Astrocyte (in vitro differentiated cells and primary cell): ENCODE measurements at regions not wholly inside any gene's neighbourhood (a gene's known extent, or its start where the extent isn't known, plus 50 kb on each side); places are given as distances from the start of the nearest gene placed in this dataset.

ENCODE experiments used
- DNase-seq: peaks from one replicate; pipeline ENCODE4 v3.0.0-alpha.2; 2010; ENCODE audit warnings: low read depth
- FAIRE-seq: peaks from 2 replicates; lab custom pipeline; 2011; peaks lifted over from hg19 to GRCh38; lab: Jason Lieb, UNC
- H2AFZ ChIP-seq: 2 replicates; pipeline ENCODE4 v1.6.0; 2012; ENCODE audit warnings: low read depth, low read length, inconsistent platforms
- H3K27ac ChIP-seq: 2 replicates; pipeline ENCODE4 v1.5.1; 2011; ENCODE audit warnings: low read depth, low read length, inconsistent platforms
- H3K27me3 ChIP-seq: 2 replicates; pipeline ENCODE4 v1.6.0; 2011; ENCODE audit warnings: low read length, inconsistent platforms; ENCODE audit not compliant: insufficient read depth
- H3K36me3 ChIP-seq: 2 replicates; pipeline ENCODE4 v1.5.1; 2011; ENCODE audit warnings: low read length, inconsistent platforms; ENCODE audit not compliant: insufficient read depth
- H3K4me1 ChIP-seq: 2 replicates; pipeline ENCODE4 v1.5.1; 2011; ENCODE audit warnings: low read length, inconsistent platforms; ENCODE audit not compliant: insufficient read depth
- H3K4me2 ChIP-seq: 2 replicates; pipeline ENCODE4 v1.6.0; 2012; ENCODE audit warnings: low read length, inconsistent platforms
- H3K4me3 ChIP-seq: 2 replicates; pipeline ENCODE4 v1.5.1; 2011; ENCODE audit warnings: low read depth, mild to moderate bottlenecking, low read length, inconsistent platforms; ENCODE audit not compliant: insufficient read depth
- H3K79me2 ChIP-seq: 2 replicates; pipeline ENCODE4 v1.6.0; 2012; ENCODE audit warnings: mild to moderate bottlenecking, low read length, inconsistent platforms; ENCODE audit not compliant: insufficient read depth
- H3K9ac ChIP-seq: 2 replicates; pipeline ENCODE4 v1.6.0; 2012; ENCODE audit warnings: mild to moderate bottlenecking, low read length, inconsistent platforms
- H3K9me3 ChIP-seq: 2 replicates; pipeline ENCODE4 v1.5.1; 2012; ENCODE audit warnings: low read depth, mild to moderate bottlenecking, low read length, inconsistent platforms; ENCODE audit not compliant: insufficient read depth
- H4K20me1 ChIP-seq: 2 replicates; pipeline ENCODE4 v1.6.0; 2012; ENCODE audit warnings: low read length, inconsistent platforms; ENCODE audit not compliant: insufficient read depth
- H3K27ac Mint-ChIP-seq: one replicate; pipeline ENCODE4 v1.8.0; 2021; ENCODE audit warnings: mild to moderate bottlenecking, mixed read lengths; ENCODE audit not compliant: unreplicated experiment
- H3K27me3 Mint-ChIP-seq: one replicate; pipeline ENCODE4 v1.8.0; 2021; ENCODE audit warnings: low read depth, mixed read lengths; ENCODE audit not compliant: unreplicated experiment
- H3K36me3 Mint-ChIP-seq: one replicate; pipeline ENCODE4 v1.8.0; 2021; ENCODE audit warnings: low read depth, mixed read lengths; ENCODE audit not compliant: unreplicated experiment
- H3K4me1 Mint-ChIP-seq: one replicate; pipeline ENCODE4 v1.8.0; 2021; ENCODE audit warnings: low read depth, mixed read lengths; ENCODE audit not compliant: unreplicated experiment
- H3K4me3 Mint-ChIP-seq: one replicate; pipeline ENCODE4 v1.8.0; 2021; ENCODE audit warnings: mild to moderate bottlenecking, moderate library complexity, mixed read lengths; ENCODE audit not compliant: unreplicated experiment
- H3K9me3 Mint-ChIP-seq: one replicate; pipeline ENCODE4 v1.8.0; 2021; ENCODE audit warnings: mild to moderate bottlenecking, mixed read lengths; ENCODE audit not compliant: unreplicated experiment
- EZH2 ChIP-seq: IDR thresholded peaks from 2 replicates; pipeline ENCODE4 v1.6.1; 2012; ENCODE audit warnings: mild to moderate bottlenecking, low read length, inconsistent platforms; ENCODE audit not compliant: insufficient read depth
- TF ChIP-seq, protein P1 (sequence below): IDR thresholded peaks from 2 replicates; pipeline ENCODE4 v1.5.1; 2011; ENCODE audit warnings: low read depth, mild to moderate bottlenecking, inconsistent platforms, low read length, moderate library complexity; ENCODE audit not compliant: insufficient read depth

DNA sequence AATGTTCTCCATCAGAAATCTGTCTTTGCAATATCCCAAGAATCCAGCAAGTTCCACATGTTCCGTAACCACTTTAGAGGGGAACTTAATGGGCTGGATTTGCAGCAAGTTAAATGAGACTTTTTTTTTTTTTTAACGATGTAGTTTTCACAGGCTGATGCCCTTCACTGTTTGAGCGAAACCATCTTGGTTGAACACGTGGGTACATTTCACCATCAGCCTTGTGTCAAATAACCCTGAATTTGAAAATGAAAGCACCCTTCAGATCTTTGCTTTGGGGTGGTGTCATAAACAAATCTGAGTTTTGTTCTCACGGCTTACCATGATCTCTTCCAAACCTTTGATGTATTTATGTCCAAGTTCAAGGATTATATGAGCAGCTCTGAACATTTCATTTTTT is 73.7 kb upstream of the EXOC2 start:
- Mint-ChIP-seq H3K27me3 (peaks cover 27% of the 10 kb centered on the region), H3K27ac (no peak overlapping the region), H3K36me3 (peaks cover 5% of the 10 kb centered on the region), H3K9me3 (no peaks in the 10 kb centered on the region), H3K4me1 (no peaks in the 10 kb centered on the region), H3K4me3 (no peak overlapping the region)
- Histone ChIP-seq H3K36me3 (no peaks in the 10 kb centered on the region), H2AFZ (no peak overlapping the region), H3K4me2 (no peak overlapping the region), H3K4me1 (no peaks in the 10 kb centered on the region), H3K9ac (no peak overlapping the region), H3K27me3 (no peaks in the 10 kb centered on the region), H3K9me3 (no peaks in the 10 kb centered on the region), H3K27ac (no peak overlapping the region), H3K4me3 (no peak overlapping the region), H3K79me2 (no peaks in the 10 kb centered on the region), H4K20me1 (no peaks in the 10 kb centered on the region)
- no peak for DNase-seq
- no peak for TF ChIP-seq EZH2
- TF ChIP-seq, protein P1, sequence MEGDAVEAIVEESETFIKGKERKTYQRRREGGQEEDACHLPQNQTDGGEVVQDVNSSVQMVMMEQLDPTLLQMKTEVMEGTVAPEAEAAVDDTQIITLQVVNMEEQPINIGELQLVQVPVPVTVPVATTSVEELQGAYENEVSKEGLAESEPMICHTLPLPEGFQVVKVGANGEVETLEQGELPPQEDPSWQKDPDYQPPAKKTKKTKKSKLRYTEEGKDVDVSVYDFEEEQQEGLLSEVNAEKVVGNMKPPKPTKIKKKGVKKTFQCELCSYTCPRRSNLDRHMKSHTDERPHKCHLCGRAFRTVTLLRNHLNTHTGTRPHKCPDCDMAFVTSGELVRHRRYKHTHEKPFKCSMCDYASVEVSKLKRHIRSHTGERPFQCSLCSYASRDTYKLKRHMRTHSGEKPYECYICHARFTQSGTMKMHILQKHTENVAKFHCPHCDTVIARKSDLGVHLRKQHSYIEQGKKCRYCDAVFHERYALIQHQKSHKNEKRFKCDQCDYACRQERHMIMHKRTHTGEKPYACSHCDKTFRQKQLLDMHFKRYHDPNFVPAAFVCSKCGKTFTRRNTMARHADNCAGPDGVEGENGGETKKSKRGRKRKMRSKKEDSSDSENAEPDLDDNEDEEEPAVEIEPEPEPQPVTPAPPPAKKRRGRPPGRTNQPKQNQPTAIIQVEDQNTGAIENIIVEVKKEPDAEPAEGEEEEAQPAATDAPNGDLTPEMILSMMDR: no peak
- no peak for FAIRE-seq

DNA sequence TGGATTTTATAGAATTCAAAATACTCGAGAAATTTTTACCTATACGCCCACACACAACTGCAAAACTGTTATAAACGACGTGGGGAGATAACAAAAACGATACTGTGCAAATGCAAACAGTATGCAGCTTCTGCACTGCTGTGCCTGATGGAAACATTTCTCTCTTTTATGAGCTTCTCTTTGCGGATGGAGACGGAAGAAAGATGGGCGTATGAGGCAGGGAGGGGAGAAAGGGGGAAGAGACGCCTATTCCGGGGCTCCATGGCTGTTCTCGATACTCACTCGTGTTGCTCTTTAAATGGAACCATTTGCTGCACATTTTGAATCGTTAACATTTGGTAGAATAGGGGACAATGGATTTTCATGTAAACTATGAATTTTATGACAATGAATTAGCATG is 69.1 kb upstream of the EXOC2 start:
- H4K20me1 ChIP-seq: no peaks in the 10 kb centered on the region
- H3K9me3 ChIP-seq: no peaks in the 10 kb centered on the region
- H3K27ac ChIP-seq: no peak overlapping the region
- no peak overlapping the region for H2AFZ ChIP-seq
- no peak overlapping the region for H3K9ac ChIP-seq
- no peak overlapping the region for H3K4me3 ChIP-seq
- H3K36me3 ChIP-seq: no peaks in the 10 kb centered on the region
- H3K79me2 ChIP-seq: no peaks in the 10 kb centered on the region
- Mint-ChIP-seq H3K36me3 (peaks cover 5% of the 10 kb centered on the region), H3K4me3 (no peak overlapping the region), H3K27ac (no peak overlapping the region), H3K27me3 (peaks cover 24% of the 10 kb centered on the region), H3K9me3 (peaks cover 5% of the 10 kb centered on the region), H3K4me1 (no peaks in the 10 kb centered on the region)
- TF ChIP-seq EZH2: no peak
- TF ChIP-seq, protein P1: no peak
- FAIRE-seq (no peak), DNase-seq (no peak)
- H3K4me2 ChIP-seq: no peak overlapping the region
- H3K27me3 ChIP-seq: no peaks in the 10 kb centered on the region
- H3K4me1 ChIP-seq: no peaks in the 10 kb centered on the region

DNA sequence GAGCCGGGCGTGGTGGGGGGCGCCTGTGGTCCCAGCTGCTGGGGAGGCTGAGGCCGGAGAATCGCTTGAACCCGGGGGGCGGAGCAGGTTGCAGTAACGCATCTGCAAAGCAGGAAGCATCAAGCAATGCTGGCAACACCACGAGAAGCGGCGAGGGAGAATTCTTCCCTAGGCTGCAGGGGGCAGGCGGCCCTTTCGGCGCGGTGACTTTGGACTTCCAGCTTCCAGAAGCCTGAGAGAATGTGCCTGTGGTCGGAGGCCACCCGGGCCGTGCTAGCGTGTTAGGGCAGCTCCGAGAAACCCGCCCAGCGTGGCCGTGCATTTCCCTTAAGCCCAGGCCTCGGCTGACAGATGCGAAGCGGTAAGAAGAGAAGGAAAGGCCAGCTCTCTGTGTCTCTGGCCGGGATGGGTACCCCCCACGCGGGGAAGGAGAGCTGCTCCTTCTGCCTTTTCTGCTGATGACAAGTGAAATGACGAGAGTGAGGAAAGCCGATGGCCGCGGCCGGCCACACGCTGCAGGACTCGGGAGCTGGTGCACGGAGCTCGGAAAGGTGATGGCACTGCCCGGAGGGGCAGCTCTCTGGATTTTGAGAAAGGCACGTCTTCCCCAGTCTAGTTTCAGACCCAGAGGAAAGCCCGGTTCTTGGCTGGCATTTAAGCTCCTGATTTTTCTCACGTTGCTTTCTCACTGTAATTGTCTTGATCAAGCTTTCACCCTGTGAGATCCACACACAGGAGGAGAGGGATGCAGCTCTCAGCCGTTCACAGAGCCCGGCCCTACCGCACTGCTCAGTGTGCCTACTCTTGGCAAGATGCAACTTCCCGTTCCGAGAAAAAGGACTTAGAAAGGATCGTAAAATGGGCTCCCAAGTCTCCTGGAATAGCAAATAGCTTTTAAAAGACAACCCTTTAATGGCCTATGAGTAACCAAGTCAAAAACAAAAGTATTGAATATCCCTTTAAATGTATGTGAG is 68.3 kb upstream of the EXOC2 start:
- H3K27me3 Mint-ChIP-seq: peaks cover 19% of the 10 kb centered on the region
- no peak for TF ChIP-seq EZH2
- TF ChIP-seq, protein P1: no peak
- H3K79me2 ChIP-seq: no peaks in the 10 kb centered on the region
- H3K27ac ChIP-seq: no peak overlapping the region
- DNase-seq (no peak), FAIRE-seq (no peak)
- no peaks in the 10 kb centered on the region for H3K36me3 ChIP-seq
- H2AFZ ChIP-seq: no peak overlapping the region
- H3K9me3 Mint-ChIP-seq: peaks cover 9% of the 10 kb centered on the region
- H3K9me3 ChIP-seq: no peaks in the 10 kb centered on the region
- H3K4me1 ChIP-seq: no peaks in the 10 kb centered on the region
- no peaks in the 10 kb centered on the region for H3K27me3 ChIP-seq
- H3K36me3 Mint-ChIP-seq: peaks cover 5% of the 10 kb centered on the region
- H3K4me2 ChIP-seq: no peak overlapping the region
- H3K4me3 ChIP-seq: no peak overlapping the region
- H3K27ac Mint-ChIP-seq: no peak overlapping the region
- H4K20me1 ChIP-seq: no peaks in the 10 kb centered on the region
- H3K4me3 Mint-ChIP-seq: no peak overlapping the region
- H3K9ac ChIP-seq: no peak overlapping the region
- H3K4me1 Mint-ChIP-seq: no peaks in the 10 kb centered on the region
